GM12873 (cell line): ENCODE measurements at regions not wholly inside any gene's neighbourhood (a gene's known extent, or its start where the extent isn't known, plus 50 kb on each side); places are given as distances from the start of the nearest gene placed in this dataset.

Source experiments
- CTCF ChIP-seq: IDR thresholded peaks from 2 replicates; pipeline ENCODE4 v1.5.1; 2012; ENCODE audit warnings: low read depth, mild to moderate bottlenecking, moderate library complexity, low read length, control low read depth; ENCODE audit not compliant: insufficient read depth; ENCODE audit errors: missing control alignments

DNA sequence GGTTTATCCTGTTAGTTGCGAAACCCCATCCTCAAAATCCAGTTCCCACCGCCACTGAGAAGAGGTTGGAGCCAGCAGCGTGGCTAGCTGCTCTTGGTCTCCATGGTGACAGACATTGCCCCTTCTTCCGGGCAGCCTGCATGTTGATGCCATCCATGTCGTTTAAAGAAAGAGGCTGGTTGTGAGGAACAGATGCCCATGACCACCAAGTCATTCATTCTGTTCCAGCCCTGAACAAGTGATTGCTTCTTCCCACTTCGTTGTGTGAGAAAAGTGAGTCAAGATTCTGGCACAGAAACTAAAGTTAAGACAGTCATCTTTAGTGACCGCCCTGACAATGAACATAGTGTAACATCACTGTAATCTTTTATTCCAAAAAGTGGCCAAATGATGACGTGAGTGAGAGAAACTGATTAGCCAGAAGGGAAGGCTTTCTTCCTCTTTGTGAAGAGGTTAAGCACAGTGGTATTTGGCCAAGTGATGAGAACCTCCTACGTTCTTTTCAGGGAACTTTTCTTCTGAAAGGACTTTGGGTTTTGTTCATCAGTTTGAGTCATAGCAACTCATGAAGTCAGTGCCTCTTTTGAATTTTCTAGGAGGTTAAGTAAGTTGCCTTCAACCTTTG is 272.5 kb downstream of the GALR1 start:
- TF ChIP-seq CTCF = no peak

DNA sequence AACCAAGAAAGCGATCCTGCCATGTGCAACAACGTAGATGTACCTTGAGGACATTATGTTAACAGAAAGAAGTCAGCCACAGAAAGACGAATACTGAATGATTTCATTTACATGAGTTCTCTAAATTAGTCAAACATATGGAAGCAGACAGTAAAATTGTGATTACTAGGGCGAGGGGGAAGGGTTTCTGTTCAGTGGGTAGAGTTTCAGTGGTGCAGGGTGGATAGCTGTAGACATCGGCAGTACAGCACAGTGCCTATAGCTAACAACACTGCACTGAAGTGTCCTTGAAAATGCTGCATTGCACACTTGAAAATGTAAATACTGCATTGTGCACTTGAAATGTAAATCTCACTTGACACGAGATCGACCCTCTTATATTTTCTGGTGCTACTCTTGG is 275.3 kb downstream of the GALR1 start:
- no peak for TF ChIP-seq CTCF

GRCh38 chr18:77526962-77527361 is 277.3 kb downstream of the GALR1 start:
- TF ChIP-seq CTCF = no peak

GRCh38 chr18:77528872-77529271 is 279.2 kb downstream of the GALR1 start:
- no peak for TF ChIP-seq CTCF

GRCh38 chr18:77529492-77530176 is 280.0 kb downstream of the GALR1 start:
- no peak for TF ChIP-seq CTCF

DNA sequence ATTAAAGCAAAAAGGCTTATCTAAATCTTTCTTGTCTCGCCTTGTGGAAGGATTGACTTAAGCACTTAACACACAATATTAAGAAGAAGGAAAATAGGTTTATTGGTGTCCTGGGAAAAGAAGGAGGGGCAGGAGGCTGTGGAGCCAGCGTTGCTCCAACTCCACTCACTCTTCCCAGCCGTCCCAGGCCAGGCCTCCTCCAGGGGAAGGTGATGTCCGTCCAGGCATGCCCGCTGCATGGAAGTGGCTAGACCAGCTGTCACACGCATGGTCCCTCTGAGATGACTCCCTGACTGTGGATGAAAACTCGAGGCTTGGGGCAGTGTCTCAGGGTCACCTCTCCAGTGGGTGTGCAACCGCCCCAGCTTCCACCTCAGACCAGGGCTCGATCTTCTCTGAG is 281.1 kb downstream of the GALR1 start:
- TF ChIP-seq CTCF = no peak

GRCh38 chr18:77539860-77540259 is 290.2 kb downstream of the GALR1 start:
- no peak for TF ChIP-seq CTCF
